NCI-H226 (cell line): ENCODE measurements at regions not wholly inside any gene's neighbourhood (a gene's known extent, or its start where the extent isn't known, plus 50 kb on each side); places are given as distances from the start of the nearest gene placed in this dataset.

ENCODE experiments used
- DNase-seq: peaks from one replicate; pipeline ENCODE4 v3.0.0-alpha.2; 2015

DNA sequence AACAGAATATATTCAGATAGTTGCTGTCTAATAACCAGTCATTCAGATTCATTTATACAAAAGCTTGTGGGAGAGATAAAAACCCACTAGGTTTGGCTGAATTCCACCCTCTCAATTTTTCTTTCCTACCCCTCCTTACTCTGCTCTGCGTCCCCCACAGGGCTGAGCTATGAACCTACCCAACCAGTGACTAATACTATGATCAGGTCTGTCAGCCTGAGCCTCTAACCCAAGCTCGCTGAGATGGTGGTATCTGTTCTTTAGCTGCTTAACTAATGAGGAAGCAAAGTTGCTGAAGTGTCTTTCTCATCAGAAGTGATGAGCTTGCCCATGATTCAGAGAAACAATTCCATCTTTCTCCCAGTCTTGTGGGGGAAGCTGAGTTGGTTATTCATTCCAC is 248.7 kb upstream of the GPR26 start:
- peak; percentile 49 for DNase-seq

DNA sequence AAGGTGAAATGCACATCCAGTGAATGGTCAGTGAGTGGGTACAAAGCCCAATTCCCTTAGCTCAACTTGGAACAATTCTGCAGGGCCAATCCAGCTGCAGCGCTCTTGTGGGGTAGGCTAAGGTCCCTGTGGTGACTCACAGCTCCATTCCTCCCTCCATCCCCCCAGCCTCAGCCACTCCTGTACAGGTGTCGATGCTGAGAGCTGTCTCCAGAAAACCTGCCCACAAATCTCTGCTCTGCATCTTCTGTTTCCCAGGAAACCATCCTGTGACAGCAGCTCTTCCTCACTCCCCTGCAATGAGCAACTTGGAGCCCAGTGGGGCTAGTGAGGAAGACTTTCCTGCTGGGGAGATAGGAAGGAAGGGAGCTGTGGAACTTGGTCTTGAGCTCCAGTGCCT is 244.7 kb upstream of the GPR26 start:
- no peak for DNase-seq

DNA sequence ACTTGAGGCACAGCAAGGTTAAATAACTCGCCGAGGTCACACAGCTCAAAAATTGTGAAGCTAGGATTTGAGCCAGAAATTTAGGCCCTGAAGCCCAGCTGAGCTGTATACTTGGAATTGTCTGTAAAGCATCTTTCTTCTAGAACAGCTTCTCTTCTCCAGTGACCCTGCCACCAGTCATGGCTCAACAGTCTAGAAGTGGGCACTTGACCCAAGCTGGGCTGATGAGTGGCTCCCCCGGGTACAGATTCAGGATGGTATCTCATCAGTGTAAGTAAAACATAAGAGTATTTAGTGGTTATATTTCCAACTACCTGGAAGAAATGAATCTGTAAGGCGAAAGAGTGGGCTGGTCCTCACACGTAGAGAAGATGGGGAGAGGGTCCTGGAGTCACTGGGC is 243.9 kb upstream of the GPR26 start:
- DNase-seq: no peak

- no peak for DNase-seq
Observed at GRCh38 chr10:123424537-123424936, 241.6 kb upstream of the GPR26 start.

- no peak for DNase-seq
Observed at GRCh38 chr10:123425680-123426079, 240.5 kb upstream of the GPR26 start.

GRCh38 chr10:123427165-123427786 is 238.9 kb upstream of the GPR26 start:
- no peak for DNase-seq

DNA sequence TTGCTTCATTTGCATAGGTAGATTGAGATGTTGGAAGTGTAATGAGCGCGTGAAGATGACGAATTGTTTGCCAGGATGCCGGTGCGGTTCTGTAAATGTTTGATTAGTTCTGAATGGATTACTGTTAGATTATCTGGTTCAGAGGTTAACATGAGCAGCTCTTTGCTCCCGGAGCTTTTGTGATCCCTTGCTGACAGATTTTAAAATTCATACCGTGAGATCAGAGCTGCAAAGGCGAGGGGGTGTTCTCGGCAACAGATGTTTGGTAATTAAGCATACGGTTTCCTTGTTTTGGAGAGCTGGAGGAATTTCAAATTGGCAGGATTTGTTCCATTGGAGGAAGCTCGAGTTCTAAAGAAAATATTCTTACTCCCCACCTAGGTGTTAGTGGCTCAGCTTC is 237.8 kb upstream of the GPR26 start:
- no peak for DNase-seq

- DNase-seq: no peak
Observed at GRCh38 chr10:123429706-123430221, 236.4 kb upstream of the GPR26 start.

GRCh38 chr10:123433539-123433938 is 232.6 kb upstream of the GPR26 start:
- no peak for DNase-seq

DNA sequence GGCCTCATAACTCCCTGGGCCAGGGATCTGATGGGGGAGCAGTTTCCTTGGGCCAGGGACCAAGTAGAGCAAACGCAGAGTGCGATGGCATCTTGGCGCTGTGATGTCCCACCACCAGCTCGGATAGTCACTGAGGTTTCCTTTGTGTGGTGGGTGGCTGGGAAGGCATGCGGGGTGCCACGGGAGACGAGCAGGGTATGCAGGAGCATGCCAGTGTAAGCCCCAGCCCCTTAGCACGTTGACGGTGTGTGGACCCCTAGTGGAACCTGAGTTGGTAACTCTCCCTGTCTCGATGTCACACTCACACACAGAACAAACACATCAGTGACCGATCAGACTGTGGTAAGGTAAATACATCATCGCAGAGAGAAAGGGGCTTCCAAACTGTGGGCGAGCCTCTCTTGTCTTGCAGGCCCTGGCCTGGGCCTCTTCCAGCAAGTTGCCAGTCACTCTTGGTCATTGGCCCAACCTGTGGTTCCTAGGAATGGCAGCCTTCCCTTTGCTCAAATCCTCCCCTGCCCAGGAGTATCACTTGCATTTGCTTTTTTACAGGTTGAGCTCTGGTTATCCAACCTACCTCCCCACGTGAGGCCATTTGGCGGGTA is 231.6 kb upstream of the GPR26 start:
- DNase-seq: no peak

GRCh38 chr10:123442901-123443300 is 223.3 kb upstream of the GPR26 start:
- DNase-seq: no peak

DNA sequence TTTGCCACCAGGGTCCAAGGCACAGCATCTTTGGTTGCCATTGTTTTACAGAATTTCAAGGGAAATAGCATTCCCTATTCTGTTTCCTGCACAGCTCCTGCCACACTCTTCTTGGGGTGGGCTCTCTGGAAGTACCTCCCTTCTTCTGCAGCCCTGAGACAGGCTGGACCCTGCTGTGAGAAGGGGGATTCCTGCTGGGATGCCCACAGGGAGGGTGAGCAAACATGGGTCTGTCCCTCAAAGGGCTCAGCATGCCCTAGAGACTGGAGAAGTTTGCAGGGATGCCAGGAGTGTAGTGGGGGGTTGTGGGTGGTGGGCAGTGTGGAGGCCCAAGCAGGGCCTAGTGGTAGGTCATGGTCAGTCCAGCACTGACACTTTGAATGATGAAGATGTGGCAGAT is 222.2 kb upstream of the GPR26 start:
- DNase-seq: no peak

DNA sequence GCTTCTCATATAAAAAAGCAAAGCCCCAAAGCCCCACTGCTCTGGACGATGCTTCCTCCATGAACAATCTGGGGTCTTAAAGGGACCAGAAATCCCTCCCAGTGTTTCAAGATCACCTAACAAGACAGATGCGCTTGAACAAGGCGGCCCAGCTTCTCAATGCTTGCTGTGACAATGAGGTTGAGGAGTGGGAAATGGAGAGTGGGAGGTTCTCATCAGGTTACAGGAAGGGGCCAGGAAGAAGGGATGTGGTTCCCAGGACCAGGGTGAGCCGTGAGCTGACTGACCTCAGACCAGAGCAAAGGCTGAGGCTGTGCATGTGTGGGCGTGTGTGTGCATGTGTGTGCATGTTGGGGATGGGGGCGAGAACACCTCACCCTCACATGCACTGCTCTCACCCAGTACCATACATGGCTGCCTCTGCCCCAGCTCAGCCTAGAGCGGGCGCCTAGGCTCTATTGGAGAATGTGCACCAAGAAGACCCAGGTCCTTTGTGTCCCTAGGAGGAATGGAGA is 220.8 kb upstream of the GPR26 start:
- no peak for DNase-seq

DNA sequence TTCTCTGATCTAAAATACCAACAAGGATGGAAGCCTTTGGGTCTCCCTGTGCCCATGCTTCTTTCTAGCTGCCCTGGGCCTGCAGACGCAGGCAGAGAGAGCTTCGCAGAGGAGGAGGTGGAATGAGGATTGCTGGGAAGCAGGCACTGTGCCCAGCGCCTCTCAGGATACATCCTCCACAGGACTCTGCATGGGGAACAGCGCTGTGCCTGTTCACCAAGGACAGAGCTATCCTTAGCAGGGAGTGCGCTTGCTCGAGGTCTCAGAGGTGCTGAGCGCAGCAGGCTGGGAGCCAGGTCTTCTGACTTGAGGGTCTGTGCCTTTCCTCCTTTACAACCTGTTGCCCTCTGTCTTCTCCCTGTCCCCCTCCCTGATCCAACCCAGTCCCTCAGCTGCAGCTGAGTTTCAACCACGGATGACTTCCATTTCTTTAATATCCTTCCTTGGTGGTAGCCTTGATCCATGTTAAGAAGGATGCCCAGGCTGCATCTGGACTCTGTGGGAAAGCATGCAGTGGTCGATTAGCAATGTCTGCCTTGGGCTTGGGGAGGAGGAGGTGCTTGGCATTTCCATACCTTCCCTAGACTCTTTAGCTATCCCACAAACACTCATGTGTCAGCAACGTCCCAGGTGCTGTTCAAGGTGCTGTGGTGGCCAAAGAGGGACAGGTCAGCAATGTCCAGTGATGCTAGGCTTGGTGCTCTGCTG is 219.6 kb upstream of the GPR26 start:
- no peak for DNase-seq

GRCh38 chr10:123449234-123449962 is 216.8 kb upstream of the GPR26 start:
- DNase-seq: no peak

GRCh38 chr10:123450956-123451605 is 215.1 kb upstream of the GPR26 start:
- no peak for DNase-seq

DNA sequence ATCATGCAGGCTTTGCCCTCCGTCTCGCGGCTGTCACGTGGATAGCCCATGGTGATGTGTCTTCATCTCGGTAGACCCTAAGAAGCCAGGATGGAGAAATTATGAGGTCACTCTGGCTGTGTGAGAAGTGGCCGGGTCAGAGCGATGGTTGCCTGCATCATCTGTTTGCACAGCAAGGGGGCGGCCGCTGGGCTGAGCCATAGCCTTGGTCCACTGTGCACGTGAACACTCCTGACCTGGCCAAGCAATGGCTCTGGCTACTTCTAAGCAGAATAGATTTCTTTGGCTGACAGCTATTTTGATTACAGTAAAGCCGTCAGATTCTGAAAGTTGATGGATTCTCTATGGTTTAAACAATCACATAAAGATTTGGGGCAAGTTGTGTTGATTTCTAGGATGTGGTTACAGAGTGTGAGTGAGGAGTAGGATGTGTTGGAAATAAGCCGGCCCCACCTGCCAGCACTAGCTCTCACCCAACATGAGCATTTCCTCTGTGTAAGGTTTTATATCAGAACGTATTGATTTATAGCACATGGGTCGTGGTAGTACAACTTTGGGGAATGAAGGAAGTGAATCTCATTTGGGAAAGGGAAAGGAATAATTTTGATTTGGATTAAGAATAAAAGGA is 214.4 kb upstream of the GPR26 start:
- no peak for DNase-seq

GRCh38 chr10:123454987-123455386 is 211.2 kb upstream of the GPR26 start:
- no peak for DNase-seq

DNA sequence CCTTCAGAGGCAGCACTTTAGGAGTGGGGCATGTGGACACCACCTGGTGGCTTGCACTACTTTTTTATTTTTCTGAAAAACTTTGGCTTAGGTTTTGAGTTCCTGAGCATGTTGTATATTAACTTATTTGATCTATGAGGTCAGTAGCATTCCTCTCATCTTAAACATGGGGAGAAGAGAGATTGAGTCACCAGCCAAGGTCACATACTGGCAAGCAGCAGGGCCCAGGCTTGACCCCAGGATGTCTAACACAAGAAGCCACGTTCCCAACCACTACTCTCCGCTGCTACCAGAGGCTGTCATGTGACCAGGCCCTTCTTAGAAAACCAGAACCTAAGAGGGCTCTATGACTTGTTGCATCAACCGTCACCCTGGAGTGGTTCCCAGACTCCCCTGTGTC is 210.3 kb upstream of the GPR26 start:
- DNase-seq: no peak

- DNase-seq: no peak
Observed at GRCh38 chr10:123458933-123459332, 207.2 kb upstream of the GPR26 start.

DNA sequence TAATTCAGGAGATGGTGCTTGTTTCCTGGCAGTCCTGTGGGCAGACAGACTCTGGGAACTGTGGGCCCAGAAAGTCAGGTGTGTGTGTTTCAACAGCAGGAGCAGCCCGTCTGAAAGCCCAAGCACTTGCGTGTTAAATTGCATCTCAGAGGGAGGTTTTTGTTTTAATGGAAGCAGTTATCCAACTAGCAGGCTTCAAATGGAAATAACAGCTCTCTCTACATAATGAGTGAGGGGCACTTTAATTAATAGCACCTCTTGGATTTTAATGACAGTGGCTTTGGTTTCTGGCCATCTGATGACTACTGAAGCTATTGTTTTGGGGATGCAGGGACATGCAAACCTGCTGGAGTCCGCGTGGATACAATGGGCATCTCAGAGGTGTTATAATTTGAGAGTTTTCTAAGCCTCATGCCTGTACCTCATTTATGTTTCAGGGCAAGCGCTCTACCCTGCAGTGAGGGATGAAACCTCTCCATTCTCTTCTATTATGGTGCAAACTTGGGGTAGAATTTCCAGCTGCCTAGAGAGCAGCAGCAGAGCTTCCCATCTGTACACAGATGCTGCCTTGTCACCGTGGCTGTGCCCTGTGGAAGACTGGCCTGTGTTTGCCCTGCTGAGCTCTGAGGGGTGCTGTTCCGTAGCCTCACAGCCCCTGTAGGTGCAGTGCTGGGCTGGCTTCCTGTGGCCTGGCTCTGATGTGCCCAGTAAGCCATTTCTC is 206.6 kb upstream of the GPR26 start:
- no peak for DNase-seq

- DNase-seq: no peak
Observed at GRCh38 chr10:123462246-123462645, 203.9 kb upstream of the GPR26 start.
